OCI-LY3 (cell line): ENCODE measurements at regions not wholly inside any gene's neighbourhood (a gene's known extent, or its start where the extent isn't known, plus 50 kb on each side); places are given as distances from the start of the nearest gene placed in this dataset.

Source experiments
- CTCF ChIP-seq: fragments of 200-600, 300-600 bp; sonication (generic); IDR thresholded peaks from 2 replicates; pipeline ENCODE4 v1.5.1; 2014; ENCODE audit warnings: antibody characterized with exemption, low read length, low read depth
- EZH2phosphoT487 ChIP-seq: fragments of 200-600 bp; shearing (Covaris generic); IDR thresholded peaks from 2 replicates; pipeline ENCODE4 v1.6.1; 2018; ENCODE audit warnings: antibody characterized with exemption, mixed run types, low read depth

GRCh38 chr5:17872204-17872603, 237.9 kb downstream of the TAF11L14 start:
- TF ChIP-seq CTCF = no peak
- no peak for TF ChIP-seq EZH2phosphoT487
